DND-41 (cell line): ENCODE measurements at regions not wholly inside any gene's neighbourhood (a gene's known extent, or its start where the extent isn't known, plus 50 kb on each side); places are given as distances from the start of the nearest gene placed in this dataset.

Source experiments
- CTCF ChIP-seq: IDR thresholded peaks from 2 replicates; pipeline ENCODE4 v1.5.1; 2012; ENCODE audit warnings: borderline replicate concordance, low read length, moderate library complexity, mild to moderate bottlenecking; ENCODE audit not compliant: poor library complexity, severe bottlenecking; ENCODE audit errors: extremely low read depth
- EZH2 ChIP-seq: IDR thresholded peaks from 3 replicates; pipeline ENCODE4 v1.6.1; 2012; ENCODE audit warnings: borderline replicate concordance, low read depth, mild to moderate bottlenecking, moderate library complexity, low read length, inconsistent platforms; ENCODE audit not compliant: severe bottlenecking

- TF ChIP-seq CTCF (no peak), EZH2 (no peak)
Measured at GRCh38 chr6:100234625-100235024, 230.1 kb downstream of the SIM1 start.
